Testis (tissue), 2 donors: ENCODE measurements at regions not wholly inside any gene's neighbourhood (a gene's known extent, or its start where the extent isn't known, plus 50 kb on each side); places are given as distances from the start of the nearest gene placed in this dataset.

ENCODE experiments used
- CTCF ChIP-seq, 3 experiments: fragments of 450-650 bp in 2 of 3; fragments of 200-600 bp in 1 of 3; sonication (generic) in 1 of 3; IDR thresholded peaks; one replicate each; pipeline ENCODE4 v1.5.1; 2016 to 2019; ENCODE audit warnings: antibody characterized with exemption in 3 of 3, mild to moderate bottlenecking in 2 of 3, moderate library complexity in 1 of 3
- POLR2A ChIP-seq: fragments of 450-650 bp; IDR thresholded peaks from one replicate; pipeline ENCODE4 v1.6.1; 2017; ENCODE audit warnings: antibody characterized with exemption, mild to moderate bottlenecking, moderate library complexity

DNA sequence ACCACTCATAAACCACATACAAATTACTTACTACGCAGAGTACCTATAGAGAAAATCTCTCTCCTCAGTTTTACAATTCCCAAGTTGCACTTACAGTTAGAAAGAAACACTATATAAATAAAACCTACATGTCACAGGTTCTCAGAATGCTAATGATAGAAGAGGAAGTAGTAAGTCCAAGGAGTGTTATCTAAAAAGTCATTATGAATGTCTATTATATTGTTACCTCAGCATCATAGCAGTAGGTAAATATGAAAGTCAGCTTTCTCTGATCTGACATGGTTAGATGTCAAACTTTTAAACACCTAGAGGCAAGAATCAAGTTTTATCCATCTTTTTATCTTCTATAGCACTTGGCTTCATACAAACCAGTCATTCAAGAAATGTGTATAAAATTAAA is 163.2 kb upstream of the FAM241A start:
- TF ChIP-seq CTCF (IDR thresholded peaks at IDR 0.05) (no peak), POLR2A (no peak)
